ENCODE measurements at regions not wholly inside any gene's neighbourhood (a gene's known extent, or its start where the extent isn't known, plus 50 kb on each side); places are given as distances from the start of the nearest gene placed in this dataset.

DNA sequence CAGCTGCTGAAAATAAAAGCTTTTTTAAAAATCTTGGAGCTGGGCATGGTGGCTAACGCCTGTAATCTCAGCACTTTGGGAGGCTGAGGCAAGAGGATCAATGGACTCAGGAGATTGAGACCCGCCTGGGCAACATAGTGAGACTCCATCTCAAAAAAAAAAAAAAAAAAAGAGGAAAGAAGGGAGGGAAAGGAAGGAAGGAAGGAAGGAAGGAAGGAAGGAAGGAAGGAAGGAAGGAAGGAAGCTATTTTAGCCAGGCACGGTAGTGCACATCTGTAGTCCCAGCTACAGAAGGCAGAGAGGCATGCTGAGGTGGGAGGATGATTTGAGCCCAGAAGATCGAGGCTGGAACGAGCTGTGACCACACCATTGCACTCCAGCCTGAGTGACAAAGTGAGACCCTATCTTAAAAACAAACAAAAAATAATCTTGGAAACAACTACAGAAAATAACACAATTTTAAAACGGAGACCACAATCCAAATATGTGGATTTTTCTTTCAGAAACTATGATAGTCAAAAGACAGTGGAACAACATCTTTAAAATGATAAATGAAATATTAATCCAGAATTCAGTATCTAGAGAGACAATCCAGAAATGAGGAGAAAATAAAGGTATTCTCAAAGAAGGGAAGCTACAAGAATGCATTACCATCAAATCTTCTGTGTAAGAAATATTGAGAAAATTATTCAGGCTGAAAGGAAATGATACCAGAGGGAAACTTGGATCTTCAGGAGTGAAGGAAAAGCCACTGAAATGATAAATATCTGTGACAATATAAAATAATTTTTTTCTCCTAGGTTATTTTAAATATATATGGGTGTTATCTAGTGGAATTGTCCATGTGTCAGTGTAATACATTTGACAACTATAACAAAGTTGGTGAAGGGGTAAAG is 182.0 kb downstream of the GPX5 start:
- no peak for DNase-seq (ENCODE audit: low read depth in 2 of 2)

- DNase-seq (ENCODE audit: low read depth in 2 of 2), result no peak
Observed at GRCh38 chr6:28709478-28710349, 184.0 kb downstream of the GPX5 start.

GRCh38 chr6:28710466-28711191 is 184.9 kb downstream of the GPX5 start:
- no peak for DNase-seq (ENCODE audit: low read depth in 2 of 2)

DNA sequence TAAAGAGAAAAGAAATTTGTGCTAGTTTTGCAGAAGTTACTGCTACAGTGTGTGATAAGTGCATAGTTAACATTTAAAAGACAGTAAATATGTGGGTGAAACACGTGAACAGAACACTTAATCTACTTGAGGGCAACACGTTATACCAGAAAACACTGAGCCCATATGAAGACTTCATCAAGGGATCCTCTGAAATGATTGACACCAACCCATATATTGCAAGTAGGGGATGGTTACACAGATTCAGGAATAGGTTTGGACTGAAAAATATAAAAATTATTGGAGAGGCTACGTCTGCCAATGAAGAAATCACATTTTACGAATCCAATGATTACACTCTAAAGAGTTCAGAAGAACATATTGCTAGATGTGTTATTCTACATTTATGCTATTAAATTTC is 185.6 kb downstream of the GPX5 start:
- no peak for DNase-seq (ENCODE audit: low read depth in 2 of 2)

GRCh38 chr6:28711788-28712341 is 186.2 kb downstream of the GPX5 start:
- DNase-seq (ENCODE audit: low read depth in 2 of 2), result no peak

GRCh38 chr6:28712982-28713381 is 187.3 kb downstream of the GPX5 start:
- no peak for DNase-seq (ENCODE audit: low read depth in 2 of 2)

DNA sequence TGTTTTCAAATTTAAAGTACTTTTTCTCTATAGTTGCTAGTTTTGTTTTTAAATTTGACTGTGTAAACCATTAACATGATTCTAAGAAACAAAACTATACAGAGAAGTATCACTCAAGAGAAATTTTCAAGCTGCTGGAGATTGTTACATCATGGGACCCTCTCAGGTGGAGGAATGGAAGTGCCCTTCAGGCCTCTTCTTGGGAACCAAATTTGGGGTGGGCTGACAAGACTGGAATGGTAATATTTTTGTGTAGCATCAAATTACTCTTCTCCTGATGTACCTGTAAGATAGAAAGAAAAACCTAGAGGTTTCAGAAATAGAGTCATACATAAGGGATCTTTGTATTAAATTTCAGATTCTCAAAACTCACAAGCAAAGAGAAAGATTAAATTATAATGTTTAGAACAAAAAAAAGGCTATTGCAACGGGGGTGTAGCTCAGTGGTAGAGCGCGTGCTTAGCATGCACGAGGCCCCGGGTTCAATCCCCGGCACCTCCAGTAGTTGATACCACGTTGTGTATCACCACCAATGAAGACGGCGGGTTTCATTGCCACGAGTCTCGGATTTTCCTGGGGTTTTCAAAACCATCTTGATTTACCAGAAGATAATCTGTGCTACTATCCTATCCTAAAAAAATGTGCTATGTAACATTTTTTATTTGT is 193.7 kb downstream of the GPX5 start:
- no peak for DNase-seq (ENCODE audit: low read depth in 2 of 2)

DNA sequence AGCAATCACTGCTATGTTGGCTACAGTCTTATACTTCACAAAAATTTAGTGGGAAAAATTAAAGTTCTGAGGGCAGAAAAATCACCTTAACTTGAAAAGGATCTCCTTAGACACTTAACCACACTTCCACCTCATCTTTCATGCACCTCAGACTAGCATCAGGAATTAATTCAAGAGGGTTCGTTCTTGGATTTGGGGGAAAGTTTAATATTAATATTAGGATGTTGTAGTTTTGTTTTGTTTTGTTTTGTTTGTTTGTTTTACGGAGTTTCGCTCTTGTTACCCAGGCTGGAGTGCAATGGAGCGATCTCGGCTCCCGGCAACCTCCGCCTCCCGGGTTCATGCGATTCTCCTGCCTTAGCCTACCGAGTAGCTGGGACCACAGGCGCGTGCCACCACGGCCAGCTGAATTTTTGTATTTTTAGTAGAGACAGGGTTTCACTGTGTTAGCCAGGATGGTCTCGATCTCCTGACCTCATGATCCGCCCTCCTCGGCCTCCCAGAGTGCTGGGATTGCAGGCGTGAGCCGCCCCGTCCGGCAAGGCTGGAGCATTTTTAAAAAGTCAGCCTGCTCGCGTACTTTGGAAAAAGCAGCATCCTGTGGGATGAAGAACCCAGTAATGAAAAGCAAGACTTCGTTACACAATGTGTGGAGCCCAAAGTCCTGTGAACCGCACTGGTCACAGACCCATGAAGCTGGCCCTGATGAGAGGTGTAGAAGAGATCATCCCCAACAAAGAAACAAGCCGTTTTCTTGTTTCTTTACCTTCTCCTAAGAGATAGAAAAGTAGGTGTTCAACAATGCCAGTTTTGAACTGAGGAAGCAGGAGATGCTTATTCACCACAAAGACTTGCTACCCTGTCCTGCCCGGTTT is 194.9 kb downstream of the GPX5 start:
- DNase-seq (ENCODE audit: low read depth in 2 of 2), result no peak

- no peak for DNase-seq (ENCODE audit: low read depth in 2 of 2)
Observed at GRCh38 chr6:28721372-28721771, 195.7 kb downstream of the GPX5 start.

- no peak for DNase-seq (ENCODE audit: low read depth in 2 of 2)
Observed at GRCh38 chr6:28724395-28724794, 198.7 kb downstream of the GPX5 start.

DNA sequence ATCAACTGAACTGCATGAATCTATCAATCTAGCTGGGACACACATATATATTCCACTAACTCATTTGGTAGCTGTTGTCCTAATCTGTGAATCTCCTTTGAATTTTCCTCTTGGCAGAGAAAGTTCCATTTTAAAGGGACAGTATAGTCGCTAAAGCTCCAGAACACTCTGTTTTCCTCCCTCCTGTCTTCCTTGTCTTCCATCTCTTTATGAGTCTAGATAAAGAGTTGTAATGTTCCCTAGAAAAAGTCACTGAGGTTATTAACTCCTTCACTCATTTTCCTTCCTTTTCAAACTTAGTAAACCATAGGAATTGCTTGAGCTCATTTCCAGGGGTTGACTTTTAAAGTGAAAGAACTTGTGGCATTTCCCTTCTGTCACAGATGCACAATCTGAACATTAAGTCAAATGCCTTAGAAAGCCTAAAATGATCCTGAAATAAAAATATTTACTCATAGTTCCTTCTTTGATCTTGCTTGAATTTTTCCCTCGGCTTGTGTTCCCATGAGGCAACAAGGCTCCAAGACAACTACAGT is 198.4 kb downstream of the TRIM27 start:
- DNase-seq (ENCODE audit: low read depth in 2 of 2), result no peak

DNA sequence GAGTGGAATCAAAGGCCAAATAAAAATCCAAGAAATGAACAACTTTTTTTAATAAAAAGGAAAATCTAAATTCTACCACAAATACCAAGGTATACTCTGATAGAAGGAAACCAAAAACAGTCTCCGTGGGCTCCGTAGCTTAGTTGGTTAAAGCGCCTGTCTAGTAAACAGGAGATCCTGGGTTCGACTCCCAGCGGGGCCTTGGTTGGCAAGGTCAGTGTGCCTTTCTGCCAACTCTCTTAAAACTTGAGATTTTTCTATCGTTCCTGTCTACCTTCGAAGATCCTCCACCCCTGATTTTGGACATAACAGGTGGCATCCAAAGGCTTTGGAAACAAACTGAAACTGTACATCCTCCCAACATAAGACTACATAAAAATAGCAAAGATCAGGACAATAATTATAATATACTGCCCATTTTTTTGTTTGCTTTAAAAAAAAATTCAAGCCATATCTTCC is 197.9 kb downstream of the TRIM27 start:
- DNase-seq (ENCODE audit: low read depth in 2 of 2), result no peak

DNA sequence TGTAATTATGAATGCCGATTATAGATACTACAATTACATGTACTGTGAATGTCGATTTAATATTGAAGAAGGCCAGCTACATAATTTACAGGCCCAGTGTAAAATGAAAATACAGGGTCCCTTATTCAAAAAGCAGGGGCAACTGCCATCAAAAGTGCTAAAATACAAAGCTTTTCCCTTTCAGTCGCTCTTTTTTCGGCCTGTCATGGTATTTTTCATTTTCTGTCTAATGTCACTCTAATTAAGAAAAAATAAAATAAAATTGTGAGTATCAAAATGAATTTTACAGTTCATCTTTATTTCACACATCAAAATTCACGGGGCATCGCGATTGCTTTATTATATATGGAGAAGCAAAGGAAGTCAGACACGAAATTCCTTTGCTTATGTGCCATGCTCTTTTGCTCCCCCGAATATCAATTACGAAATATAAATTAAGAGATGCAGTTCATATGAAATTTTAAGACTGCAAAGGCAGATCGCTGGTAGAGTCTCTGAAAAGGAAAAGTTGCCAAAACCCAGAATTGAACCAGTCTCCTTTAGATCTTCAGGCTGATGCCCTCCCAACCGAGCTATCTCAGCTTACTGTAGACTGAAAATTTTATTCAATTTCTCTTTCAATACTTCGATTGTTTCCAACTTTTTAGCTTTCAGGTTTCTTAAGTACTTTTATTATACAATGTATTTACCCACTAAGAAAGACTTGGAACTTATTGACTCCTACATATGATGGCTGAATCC is 197.0 kb downstream of the TRIM27 start:
- DNase-seq (ENCODE audit: low read depth in 2 of 2), result no peak

DNA sequence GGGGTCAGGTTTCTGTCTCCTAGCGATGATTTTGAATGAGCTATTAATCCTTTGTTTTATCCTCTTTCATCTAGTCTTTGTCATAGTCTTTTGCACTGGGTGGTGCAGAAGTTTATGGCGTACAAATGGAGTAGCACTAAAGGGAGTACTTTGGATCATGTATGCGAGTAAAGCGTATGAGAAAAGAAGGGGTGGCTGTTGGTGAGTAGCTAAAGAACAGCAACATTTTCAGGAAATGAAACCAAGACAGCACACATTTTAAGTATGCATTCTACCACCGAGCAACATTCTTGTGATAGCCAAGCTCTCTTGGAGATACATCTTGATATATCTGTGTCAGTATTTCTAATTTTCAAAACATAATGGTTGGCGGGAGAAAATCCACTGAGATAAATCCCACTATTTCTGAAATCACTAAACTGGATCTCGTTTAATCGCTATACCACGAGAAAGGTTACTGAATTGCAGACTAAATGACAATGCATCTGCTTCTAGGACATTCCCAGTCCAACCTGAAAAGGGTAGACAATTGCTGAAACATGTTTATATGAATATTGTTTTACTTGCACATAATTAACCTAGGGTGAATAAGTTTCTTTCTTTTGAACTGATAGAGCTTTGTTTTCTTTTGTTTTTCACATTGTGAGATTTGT is 196.1 kb downstream of the TRIM27 start:
- no peak for DNase-seq (ENCODE audit: low read depth in 2 of 2)

DNA sequence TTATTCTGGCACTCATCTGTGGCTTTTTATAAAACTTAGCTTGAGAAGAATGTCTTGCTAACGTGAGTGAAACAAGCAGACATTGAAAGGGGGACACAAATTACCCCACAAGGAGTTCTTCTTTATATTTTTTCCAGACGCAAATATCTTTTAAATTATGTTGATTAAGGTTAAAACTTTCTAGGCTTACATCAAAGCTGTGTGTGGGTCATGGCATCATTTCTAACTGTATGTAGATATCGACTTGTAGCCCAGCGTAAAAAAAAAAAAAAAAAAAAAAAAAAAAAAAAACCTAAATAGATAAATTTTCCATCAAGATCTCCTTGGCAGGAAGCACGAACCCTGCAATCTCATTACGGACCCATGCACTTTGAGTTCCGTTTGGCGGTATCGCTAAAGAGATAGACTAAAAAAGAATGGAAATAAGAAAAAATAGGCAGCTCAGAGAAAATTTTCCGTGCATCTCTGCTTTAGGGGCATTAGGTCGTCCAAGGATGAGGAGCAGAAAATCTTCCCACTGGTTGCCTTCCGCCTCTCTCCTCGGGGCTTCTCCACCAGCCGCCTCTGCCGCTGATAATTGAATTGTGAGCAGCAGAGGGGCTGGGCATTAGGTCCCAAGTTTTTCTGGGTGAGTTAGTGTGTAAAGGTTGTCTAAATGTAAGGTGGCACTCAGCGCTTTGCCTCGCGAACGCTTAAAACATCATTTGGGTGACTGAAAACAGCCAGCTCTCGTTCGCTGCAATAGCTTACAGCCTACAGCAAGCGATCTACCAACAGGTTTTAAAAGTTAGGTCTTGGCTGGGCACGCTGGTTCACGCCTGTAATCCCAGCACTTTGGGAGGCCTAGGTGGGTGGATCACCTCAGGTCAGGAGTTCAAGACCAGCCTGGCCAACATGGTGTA is 194.0 kb downstream of the TRIM27 start:
- DNase-seq (ENCODE audit: low read depth in 2 of 2), result no peak

DNA sequence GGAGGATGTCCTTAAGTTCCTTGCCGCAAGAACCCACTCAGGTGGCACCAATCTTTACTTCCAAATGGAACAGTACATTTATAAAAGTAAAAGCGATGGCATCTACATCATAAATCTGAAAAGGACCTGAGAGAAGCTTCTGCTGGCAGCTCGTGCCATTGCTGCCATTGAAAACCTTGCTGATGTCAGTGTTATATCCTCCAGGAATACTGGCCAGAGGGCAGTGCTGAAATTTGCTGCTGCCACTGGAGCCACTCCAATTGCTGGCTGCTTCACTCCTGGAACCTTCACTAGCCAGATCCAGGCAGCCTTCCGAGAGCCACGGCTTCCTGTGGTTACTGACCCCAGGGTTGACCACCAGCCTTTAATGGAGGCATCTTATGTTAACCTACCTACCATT is 191.7 kb downstream of the TRIM27 start:
- no peak for DNase-seq (ENCODE audit: low read depth in 2 of 2)

DNA sequence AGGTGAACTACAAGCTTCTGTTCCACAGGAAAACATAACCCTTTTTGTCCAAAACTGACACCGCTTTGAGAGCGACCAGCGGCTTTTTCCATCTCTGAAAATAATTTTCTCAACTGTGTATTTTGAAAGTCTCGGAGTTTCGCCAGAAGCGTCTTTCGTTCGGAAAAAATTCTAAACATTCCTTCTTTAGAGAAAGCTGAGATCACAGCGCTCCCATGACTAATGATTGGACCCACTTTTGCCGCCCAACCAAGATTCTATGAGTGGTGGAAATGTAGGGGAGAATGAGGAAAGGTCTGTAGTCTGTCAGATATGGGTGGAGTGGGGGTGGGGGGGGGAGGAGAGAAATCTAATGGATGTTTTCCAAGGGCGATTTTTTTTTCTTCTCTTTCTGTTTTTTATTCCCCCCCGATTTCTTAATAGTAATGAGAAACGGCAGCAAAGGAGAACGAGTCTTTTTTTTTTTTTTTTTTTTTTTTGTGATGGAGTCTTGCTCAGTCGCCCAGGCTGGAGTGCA is 189.3 kb downstream of the TRIM27 start:
- no peak for DNase-seq (ENCODE audit: low read depth in 2 of 2)

Measured in stimulated activated CD8-positive, alpha-beta memory T cell treated with anti-CD3 and anti-CD28 coated beads, Interleukin-15, amount 100 ng/mL, for 4 hours (primary cell).